ENCODE measurements at regions not wholly inside any gene's neighbourhood (a gene's known extent, or its start where the extent isn't known, plus 50 kb on each side); places are given as distances from the start of the nearest gene placed in this dataset.

GRCh38 chr2:221831051-221831450 lies 258.9 kb upstream of the EPHA4 start:
- Histone ChIP-seq H3K27ac (no peak overlapping the region), H3K9me3 (no peaks in the 10 kb centered on the region), H3K4me1 (no peaks in the 10 kb centered on the region), H3K36me3 (ENCODE audit: insufficient read depth in 1 of 2, low read depth in 1 of 2) (no peaks in the 10 kb centered on the region), H3K4me3 (no peak overlapping the region), H3K27me3 (ENCODE audit: insufficient read depth in 3 of 3, low read length in 2 of 3) (peaks cover 0 to 3% (median 0%) of the 10 kb centered on the region in 3 donors)
- DNase-seq (no peak), ATAC-seq (no peak)
- no peak for TF ChIP-seq CTCF (IDR thresholded peaks at IDR 0.05)
- WGBS, 3 donors, result 87 to 94% (median 87%) methylated on average over 2 of the region's 2 CpGs
- intact Hi-C loops (cut with DNase I), result no loop called here

GRCh38 chr2:221822416-221822815 lies 250.3 kb upstream of the EPHA4 start:
- H3K4me1 ChIP-seq, result no peaks in the 10 kb centered on the region
- no peaks in the 10 kb centered on the region for H3K36me3 ChIP-seq (ENCODE audit: insufficient read depth in 1 of 2, low read depth in 1 of 2)
- no peak for DNase-seq
- no peak for TF ChIP-seq CTCF (IDR thresholded peaks at IDR 0.05)
- H3K27me3 ChIP-seq (ENCODE audit: insufficient read depth in 3 of 3, low read length in 2 of 3), result peaks cover 0 to 3% (median 0%) of the 10 kb centered on the region in 3 donors
- WGBS, 3 donors, result 55 to 64% (median 61%) methylated on average over 2 of the region's 2 CpGs
- intact Hi-C loops (cut with DNase I), result no loop called here
- no peak overlapping the region for H3K4me3 ChIP-seq
- no peak for ATAC-seq
- no peak overlapping the region for H3K27ac ChIP-seq
- H3K9me3 ChIP-seq, result no peaks in the 10 kb centered on the region

DNA sequence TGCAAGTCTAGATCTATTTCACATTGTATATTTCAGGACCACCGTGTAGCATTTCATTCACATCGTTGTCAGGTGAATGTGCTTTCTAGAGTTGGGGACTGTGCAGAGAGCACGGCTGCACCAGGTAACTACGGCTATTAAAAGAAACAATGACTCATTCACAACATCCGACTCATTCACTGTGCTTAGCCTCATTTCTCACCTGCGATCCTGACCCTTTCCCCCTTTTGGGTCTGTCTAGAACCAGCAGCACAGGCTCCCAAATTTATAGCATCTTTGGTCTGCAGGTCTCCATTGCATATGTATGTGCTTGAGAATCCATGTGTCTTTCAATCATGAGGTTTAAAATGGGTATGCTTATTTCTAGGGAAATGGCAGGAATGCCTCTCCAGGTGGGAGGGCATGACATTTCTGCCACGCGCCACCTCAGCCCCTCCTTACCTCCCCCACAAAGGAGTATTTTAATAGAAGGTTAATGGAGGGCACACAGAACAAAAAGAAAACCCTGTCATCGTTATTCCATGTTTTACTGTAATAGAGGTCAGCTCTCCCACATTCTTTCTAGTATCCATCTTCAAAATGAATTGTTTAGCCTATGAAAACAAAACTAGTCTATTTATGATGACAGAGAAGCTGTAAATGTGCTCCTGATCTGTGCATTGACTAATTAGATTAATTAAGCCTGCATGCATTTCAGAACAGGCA lies 246.7 kb upstream of the EPHA4 start:
- TF ChIP-seq CTCF (IDR thresholded peaks at IDR 0.05), result no peak
- no peak for DNase-seq
- no peaks in the 10 kb centered on the region for H3K4me1 ChIP-seq
- no peaks in the 10 kb centered on the region for H3K27me3 ChIP-seq (ENCODE audit: insufficient read depth in 3 of 3, low read length in 2 of 3)
- intact Hi-C loops (cut with DNase I), result no loop called here
- no peak for ATAC-seq
- H3K36me3 ChIP-seq (ENCODE audit: insufficient read depth in 1 of 2, low read depth in 1 of 2), result no peaks in the 10 kb centered on the region
- H3K4me3 ChIP-seq, result no peak overlapping the region
- 48 to 64% (median 60%) methylated on average over 9 of the region's 9 CpGs for WGBS, 3 donors
- no peak overlapping the region for H3K27ac ChIP-seq
- H3K9me3 ChIP-seq, result no peaks in the 10 kb centered on the region

GRCh38 chr2:221817878-221818277 lies 245.8 kb upstream of the EPHA4 start:
- Histone ChIP-seq H3K27me3 (ENCODE audit: insufficient read depth in 3 of 3, low read length in 2 of 3) (no peaks in the 10 kb centered on the region), H3K4me1 (no peaks in the 10 kb centered on the region), H3K27ac (no peak overlapping the region), H3K36me3 (ENCODE audit: insufficient read depth in 1 of 2, low read depth in 1 of 2) (no peaks in the 10 kb centered on the region), H3K9me3 (no peaks in the 10 kb centered on the region), H3K4me3 (no peak overlapping the region)
- DNase-seq (no peak), ATAC-seq (no peak)
- intact Hi-C loops (cut with DNase I), result no loop called here
- WGBS, 3 donors, result 90 to 94% (median 92%) methylated on average over 3 of the region's 3 CpGs
- TF ChIP-seq CTCF (IDR thresholded peaks at IDR 0.05), result no peak

DNA sequence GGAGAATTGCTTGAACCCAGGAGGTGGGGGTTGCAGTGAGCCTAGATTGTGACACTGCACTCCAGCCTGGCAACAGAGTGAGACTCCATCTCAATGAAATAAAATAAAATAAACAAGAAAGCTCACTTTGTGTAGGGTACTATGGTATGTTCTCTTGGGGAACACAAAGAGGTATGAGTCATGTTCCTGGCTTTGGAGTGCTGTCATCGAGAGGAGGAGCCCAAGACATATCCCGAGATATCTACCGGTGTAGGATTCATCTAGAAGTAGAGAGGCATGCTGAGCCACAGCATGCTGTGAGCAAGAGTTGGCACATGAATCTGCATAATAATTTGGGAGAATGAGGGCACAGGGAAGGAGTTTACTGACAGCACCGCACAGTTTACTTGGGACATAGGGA lies 244.9 kb upstream of the EPHA4 start:
- Histone ChIP-seq H3K4me3 (no peak overlapping the region), H3K27ac (no peak overlapping the region), H3K27me3 (ENCODE audit: insufficient read depth in 3 of 3, low read length in 2 of 3) (no peaks in the 10 kb centered on the region), H3K4me1 (no peaks in the 10 kb centered on the region), H3K9me3 (no peaks in the 10 kb centered on the region), H3K36me3 (ENCODE audit: insufficient read depth in 1 of 2, low read depth in 1 of 2) (no peaks in the 10 kb centered on the region)
- no peak for DNase-seq
- no peak for TF ChIP-seq CTCF (IDR thresholded peaks at IDR 0.05)
- no peak for ATAC-seq
- 89 to 93% (median 90%) methylated on average over 4 of the region's 4 CpGs for WGBS, 3 donors
- intact Hi-C loops (cut with DNase I), result no loop called here

All from psoas muscle (tissue), 7 donors.